Endothelial cell (in vitro differentiated cells): ENCODE measurements at regions not wholly inside any gene's neighbourhood (a gene's known extent, or its start where the extent isn't known, plus 50 kb on each side); places are given as distances from the start of the nearest gene placed in this dataset.
A peak's percentile ranks its signal among the peaks of the same experiment; 100 is the strongest.

Experiments
- DNase-seq: peaks from one replicate; pipeline ENCODE4 v3.0.0; 2021; ENCODE audit warnings: low spot score
- H3K27ac Mint-ChIP-seq: one replicate; pipeline ENCODE4 v1.8.0; 2021; ENCODE audit warnings: mixed read lengths, inconsistent platforms; ENCODE audit not compliant: unreplicated experiment
- H3K27me3 Mint-ChIP-seq: one replicate; pipeline ENCODE4 v1.8.0; 2021; ENCODE audit warnings: mild to moderate bottlenecking, moderate library complexity, mixed read lengths, inconsistent platforms; ENCODE audit not compliant: unreplicated experiment
- H3K36me3 Mint-ChIP-seq: one replicate; pipeline ENCODE4 v1.8.0; 2021; ENCODE audit warnings: mild to moderate bottlenecking, low read depth, mixed read lengths, inconsistent platforms; ENCODE audit not compliant: unreplicated experiment
- H3K4me1 Mint-ChIP-seq: one replicate; pipeline ENCODE4 v1.8.0; 2021; ENCODE audit warnings: mild to moderate bottlenecking, mixed read lengths, inconsistent platforms; ENCODE audit not compliant: unreplicated experiment
- H3K4me3 Mint-ChIP-seq: one replicate; pipeline ENCODE4 v1.8.0; 2021; ENCODE audit warnings: mild to moderate bottlenecking, mixed read lengths, inconsistent platforms; ENCODE audit not compliant: unreplicated experiment
- H3K9me3 Mint-ChIP-seq: one replicate; pipeline ENCODE4 v1.8.0; 2021; ENCODE audit warnings: mixed read lengths, inconsistent platforms; ENCODE audit not compliant: unreplicated experiment
- TF ChIP-seq, protein P1 (sequence below): fragments of 200-600 bp; sonication (generic); IDR thresholded peaks from one replicate; pipeline ENCODE4 v1.5.0; 2021; ENCODE audit warnings: antibody characterized with exemption; ENCODE audit not compliant: unreplicated experiment

DNA sequence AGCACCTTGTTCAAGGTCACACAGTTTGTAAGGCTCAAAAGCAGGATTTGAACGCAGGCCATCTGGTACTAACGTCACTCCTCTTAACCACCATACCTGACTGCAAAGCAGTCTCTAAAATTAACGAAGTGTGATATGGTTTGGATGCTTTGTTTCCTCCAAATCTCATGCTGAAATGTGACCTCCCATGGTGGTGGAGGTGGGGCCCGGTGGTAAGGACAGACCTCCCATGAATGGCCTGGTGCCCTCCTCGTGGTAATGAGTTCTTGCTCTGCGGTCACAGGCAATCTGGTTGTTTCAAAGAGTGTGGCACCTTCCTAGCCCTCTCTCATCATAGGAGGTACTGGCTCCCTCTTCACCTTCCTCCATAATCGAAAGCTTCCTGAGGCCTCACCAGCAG, 102.2 kb upstream of the BCL2L14 start:
- Mint-ChIP-seq H3K27me3 (peaks cover 8% of the 10 kb centered on the region), H3K36me3 (no peaks in the 10 kb centered on the region), H3K4me3 (no peak overlapping the region), H3K4me1 (peaks cover 40% of the 10 kb centered on the region), H3K27ac (peak overlapping the region; percentile 98), H3K9me3 (no peaks in the 10 kb centered on the region)
- no peak for DNase-seq
- TF ChIP-seq, protein P1, sequence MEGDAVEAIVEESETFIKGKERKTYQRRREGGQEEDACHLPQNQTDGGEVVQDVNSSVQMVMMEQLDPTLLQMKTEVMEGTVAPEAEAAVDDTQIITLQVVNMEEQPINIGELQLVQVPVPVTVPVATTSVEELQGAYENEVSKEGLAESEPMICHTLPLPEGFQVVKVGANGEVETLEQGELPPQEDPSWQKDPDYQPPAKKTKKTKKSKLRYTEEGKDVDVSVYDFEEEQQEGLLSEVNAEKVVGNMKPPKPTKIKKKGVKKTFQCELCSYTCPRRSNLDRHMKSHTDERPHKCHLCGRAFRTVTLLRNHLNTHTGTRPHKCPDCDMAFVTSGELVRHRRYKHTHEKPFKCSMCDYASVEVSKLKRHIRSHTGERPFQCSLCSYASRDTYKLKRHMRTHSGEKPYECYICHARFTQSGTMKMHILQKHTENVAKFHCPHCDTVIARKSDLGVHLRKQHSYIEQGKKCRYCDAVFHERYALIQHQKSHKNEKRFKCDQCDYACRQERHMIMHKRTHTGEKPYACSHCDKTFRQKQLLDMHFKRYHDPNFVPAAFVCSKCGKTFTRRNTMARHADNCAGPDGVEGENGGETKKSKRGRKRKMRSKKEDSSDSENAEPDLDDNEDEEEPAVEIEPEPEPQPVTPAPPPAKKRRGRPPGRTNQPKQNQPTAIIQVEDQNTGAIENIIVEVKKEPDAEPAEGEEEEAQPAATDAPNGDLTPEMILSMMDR: no peak

DNA sequence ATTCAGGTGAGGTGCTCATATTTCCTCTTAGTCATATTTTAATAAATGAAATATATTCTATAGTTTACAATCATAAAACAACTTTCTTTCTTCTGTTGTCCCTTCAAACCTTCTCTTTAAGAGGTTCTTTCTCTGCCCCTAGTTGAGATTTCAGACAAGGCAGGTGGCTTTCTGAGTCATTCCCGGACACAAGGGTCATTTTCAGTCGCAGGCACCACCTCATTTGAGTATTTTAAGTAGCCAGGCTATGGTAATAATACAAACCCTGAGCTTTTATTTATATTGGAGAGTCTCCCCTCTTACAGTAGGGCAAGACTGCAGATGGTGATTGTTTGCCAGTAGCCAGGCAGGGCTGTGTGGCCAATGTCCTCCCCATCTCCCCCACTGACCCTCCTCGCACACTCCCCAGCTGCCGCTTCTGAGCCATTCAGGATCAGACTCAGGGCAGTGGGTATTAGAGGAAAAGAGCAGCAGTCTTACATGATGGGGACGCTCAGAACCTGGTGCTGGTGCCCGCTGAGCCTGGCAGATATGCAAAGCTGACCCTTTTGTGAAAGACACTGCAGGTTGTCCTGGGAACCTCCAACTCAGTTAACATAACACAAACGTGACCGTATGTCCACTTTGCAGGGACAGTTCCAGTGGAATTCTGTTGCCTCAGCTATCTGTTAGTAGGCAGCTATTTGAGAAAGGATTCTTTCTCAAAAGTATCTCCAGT, 101.1 kb upstream of the BCL2L14 start:
- Mint-ChIP-seq H3K27ac (no peak overlapping the region), H3K27me3 (peaks cover 5% of the 10 kb centered on the region)

DNA sequence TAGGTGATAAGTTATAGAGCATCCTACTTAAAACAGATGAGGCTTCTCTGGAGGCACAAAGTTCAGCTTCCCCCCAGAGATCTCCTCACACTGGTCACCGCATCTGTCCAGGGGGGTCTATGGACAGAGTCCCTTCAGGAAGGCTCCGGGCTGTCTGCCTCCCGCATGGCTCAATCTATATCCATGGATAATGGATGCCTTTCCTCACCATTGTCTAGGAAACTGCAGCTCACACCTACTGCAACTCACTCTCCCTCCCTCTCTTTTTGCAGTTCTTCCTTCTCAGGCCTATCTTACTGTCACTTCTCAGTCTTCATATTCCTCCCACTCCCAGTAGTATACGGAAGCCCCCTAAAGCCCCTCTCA, 100.6 kb upstream of the BCL2L14 start:
- no peak for DNase-seq
- no peaks in the 10 kb centered on the region for H3K9me3 Mint-ChIP-seq
- no peaks in the 10 kb centered on the region for H3K36me3 Mint-ChIP-seq
- peaks cover 5% of the 10 kb centered on the region for H3K27me3 Mint-ChIP-seq
- H3K4me3 Mint-ChIP-seq: no peak overlapping the region
- TF ChIP-seq, protein P1: no peak
- peaks cover 40% of the 10 kb centered on the region for H3K4me1 Mint-ChIP-seq
- no peak overlapping the region for H3K27ac Mint-ChIP-seq

More for the DNA sequence above, 101.1 kb upstream of the BCL2L14 start:
- H3K4me1 Mint-ChIP-seq: peaks cover 40% of the 10 kb centered on the region
- TF ChIP-seq, protein P1: no peak
- DNase-seq: no peak
- no peaks in the 10 kb centered on the region for H3K9me3 Mint-ChIP-seq
- no peaks in the 10 kb centered on the region for H3K36me3 Mint-ChIP-seq
- H3K4me3 Mint-ChIP-seq: no peak overlapping the region

DNA sequence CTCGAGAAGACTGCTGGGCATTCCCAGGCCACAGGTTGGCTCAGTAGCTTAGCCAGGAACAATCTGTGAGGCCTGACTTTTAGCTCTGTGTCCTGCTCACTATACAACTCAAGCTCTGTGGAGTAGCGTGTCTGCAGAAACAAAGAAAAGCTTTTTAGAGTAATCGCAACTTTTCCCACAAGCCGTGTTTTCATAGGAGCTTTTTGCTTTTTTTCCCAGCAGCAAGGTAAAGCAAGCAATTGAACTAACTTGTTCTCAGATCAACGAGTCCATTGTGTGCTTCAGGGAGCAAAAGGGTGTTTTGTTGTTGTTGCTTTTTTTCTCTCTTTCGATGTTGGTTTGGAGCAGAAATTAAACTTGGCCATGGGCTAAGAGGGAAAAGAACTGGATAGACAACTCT, 97.3 kb upstream of the BCL2L14 start:
- DNase-seq: no peak
- H3K9me3 Mint-ChIP-seq: no peaks in the 10 kb centered on the region
- H3K4me3 Mint-ChIP-seq: no peak overlapping the region
- H3K36me3 Mint-ChIP-seq: no peaks in the 10 kb centered on the region
- no peak overlapping the region for H3K27ac Mint-ChIP-seq
- H3K27me3 Mint-ChIP-seq: peaks cover 1% of the 10 kb centered on the region
- TF ChIP-seq, protein P1: no peak
- H3K4me1 Mint-ChIP-seq: peaks cover 21% of the 10 kb centered on the region

DNA sequence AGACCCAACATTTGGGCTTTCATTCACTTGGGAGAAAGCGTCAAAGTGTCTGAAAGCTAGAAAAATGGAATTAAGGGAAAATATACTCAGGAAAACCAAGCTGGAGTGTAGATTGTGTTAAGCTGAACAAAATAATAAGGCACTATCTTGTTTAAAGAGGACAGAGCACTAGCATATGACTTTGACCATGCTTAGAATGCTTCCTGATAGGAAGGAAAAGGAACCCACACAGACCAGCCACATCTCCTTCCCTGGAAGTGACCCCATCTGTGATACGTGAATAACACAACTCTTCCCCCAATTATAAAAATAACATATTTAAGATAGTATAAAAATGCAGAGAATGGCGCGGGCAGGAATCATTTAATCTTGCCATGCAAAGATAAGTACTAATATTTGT, 94.7 kb upstream of the BCL2L14 start:
- Mint-ChIP-seq H3K9me3 (no peaks in the 10 kb centered on the region), H3K27ac (no peak overlapping the region), H3K4me1 (peaks cover 6% of the 10 kb centered on the region), H3K27me3 (no peaks in the 10 kb centered on the region), H3K4me3 (no peak overlapping the region), H3K36me3 (no peaks in the 10 kb centered on the region)
- DNase-seq: no peak
- TF ChIP-seq, protein P1: no peak
